HG03342 (cell line): ENCODE measurements at regions not wholly inside any gene's neighbourhood (a gene's known extent, or its start where the extent isn't known, plus 50 kb on each side); places are given as distances from the start of the nearest gene placed in this dataset.
"Not testable (repeated sequence)": the region's sequence is repeated elsewhere in the genome, so short reads cannot be mapped to it uniquely, and the experiment has no call there.

ENCODE experiments used
- ATAC-seq: cut with Tn5 transposase; IDR thresholded peaks from one replicate; pipeline ENCODE4 v1.9.1; 2021; ENCODE audit warnings: mild to moderate bottlenecking, moderate library complexity; ENCODE audit not compliant: unreplicated experiment

DNA sequence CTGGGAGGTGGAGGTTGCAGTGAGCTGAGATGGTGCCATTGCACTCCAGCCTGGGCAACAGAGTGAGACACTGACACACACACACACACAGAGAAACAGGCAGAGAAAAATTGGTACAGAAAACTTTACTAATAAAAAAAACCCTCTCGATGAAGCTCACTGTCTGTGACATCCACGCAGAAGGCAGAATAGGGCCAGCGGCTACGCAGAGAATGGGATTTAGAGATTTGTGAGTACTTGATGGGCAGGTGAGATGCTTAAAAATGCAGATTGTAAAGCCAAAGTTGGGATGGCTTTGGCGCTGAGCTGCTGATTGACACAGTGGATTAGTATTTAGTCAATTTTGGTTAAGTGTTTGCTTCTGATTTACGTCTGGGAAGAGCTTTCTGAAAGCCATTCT lies 561.1 kb downstream of the TBC1D22A start:
- ATAC-seq = no peak

DNA sequence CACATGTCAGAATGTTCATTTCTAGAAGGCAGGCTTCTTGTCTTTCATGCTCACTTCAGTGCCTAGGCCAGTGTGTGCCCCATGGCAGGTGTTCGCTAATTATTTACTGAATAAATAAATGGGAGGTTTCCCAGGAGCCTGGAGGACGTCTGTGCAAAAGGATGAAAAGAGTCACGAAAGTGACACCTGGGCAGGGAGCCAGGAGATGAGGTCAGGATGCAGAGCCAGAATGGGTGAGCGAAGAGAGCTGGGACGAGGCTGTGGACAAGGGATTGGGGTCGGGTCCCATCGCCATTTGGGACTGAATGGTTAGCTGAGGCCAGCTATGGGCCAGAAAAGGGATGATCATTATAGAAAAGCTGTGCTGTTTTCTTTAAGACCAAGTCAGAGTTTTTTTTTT lies 560.4 kb downstream of the TBC1D22A start:
- no peak for ATAC-seq

DNA sequence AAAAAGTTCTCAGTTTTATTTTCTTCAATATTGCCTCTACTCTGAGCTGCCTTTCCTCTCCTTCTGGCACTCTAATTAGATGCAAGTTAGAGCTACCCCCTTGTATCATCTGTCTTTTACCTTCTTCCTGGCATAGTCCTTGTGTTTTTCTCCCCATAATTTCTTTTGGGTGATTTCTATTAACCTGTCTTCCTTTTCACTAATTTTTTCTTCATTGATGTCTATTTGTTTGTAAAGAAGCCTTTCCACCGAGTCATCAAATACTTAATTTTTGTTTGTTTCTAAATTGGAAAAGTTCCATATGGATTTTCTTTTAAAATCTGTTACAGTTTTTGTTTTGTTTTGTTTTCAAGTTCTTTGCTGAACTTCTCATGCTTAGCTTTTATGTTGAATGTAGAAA lies 558.1 kb downstream of the TBC1D22A start:
- ATAC-seq = no peak

DNA sequence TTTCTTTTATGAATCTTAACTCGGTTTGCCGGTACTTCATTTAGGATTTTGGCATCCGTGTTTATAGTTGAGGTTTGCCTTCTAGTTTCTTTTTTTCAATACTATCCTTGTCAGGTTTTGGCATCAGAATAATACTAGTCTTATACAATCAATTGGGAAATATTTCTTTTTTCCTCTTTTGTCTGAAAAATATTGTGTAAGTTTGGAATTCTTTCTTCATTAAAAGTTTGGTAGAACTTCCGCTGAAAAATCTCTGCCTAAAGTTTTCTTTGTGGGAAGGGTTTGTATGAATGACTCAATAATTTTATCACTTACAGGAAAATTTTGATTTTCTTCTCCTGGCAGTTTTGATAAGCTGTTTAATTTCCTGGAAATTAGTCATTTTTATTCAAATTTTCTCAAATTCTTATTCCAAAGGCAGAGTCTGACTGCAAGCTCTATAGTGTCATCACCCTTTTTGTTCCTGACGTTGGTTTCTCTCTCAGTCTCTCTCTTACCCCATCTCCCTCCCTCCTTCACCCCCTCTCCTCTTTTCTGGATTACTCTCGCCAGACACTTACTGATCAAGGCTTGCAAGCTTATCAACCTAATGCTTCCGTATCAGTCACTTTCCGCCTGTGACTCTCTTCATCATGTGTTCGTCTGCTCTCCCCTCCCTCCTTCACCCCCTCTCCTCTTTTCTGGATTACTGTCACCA lies 555.7 kb downstream of the TBC1D22A start:
- no peak for ATAC-seq

DNA sequence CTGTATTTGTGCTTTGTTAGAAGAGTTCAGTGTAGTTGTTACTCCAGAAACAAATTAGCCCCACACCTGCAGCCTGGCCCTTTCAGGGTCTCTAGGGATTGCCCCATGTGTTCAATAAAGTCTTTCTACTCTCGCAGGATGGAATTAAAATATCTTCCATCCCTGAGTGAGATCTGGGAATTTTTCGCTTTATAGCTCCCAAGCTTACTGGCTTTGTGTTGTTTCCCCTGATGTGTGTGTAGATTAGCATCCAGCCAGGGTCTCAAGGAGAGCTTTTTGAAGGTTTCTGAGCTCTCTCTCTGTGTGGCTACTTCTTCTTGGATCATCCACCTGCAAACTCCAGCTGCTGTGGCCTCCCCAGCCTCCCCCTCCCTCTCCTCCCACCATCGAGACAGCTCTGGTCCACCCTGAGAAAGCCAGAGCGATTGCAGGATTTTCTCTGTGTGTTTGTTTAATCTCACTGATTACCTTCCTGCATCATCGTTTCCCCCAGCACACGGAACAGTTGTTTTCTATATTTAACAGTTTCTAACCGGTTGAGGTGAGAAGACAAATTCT lies 553.5 kb downstream of the TBC1D22A start:
- no peak for ATAC-seq

DNA sequence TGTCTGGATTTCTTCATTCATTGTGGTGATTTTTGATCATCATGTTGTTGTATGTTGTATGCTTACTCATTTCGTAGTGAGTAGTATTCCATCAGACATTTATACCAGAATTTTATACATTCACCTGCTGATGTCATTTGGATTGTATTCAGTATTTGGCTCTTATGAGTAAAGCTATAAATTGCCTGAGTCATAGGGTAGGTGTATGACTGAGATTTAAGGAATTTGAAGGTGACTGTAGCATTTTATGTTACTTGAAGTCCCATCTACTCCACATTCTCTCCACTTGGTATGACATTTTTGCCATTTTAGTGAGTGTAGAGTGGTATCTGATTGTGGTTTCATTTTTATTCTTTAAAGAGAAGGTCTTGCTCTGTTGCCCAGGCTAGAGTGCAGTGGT lies 548.2 kb downstream of the TBC1D22A start:
- no peak for ATAC-seq

DNA sequence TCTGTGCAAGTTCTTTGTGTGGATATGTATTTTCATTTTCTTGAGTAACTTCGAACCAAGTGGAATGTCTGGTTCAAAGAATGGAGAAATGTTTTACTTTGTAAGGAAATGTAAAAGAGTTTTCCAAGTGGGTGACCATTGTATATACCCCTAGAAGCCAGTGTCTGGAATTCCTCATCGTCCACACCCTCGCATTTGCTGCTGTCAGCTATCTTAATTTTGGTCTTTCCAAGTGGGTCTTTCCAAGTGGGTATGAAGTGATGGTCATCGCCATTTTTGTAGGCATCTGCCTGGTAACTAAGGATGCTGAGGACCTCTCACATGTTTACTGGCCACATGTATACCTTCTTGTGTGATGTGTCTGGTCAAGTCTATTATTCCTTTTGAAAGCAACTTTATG lies 547.5 kb downstream of the TBC1D22A start:
- ATAC-seq = no peak

DNA sequence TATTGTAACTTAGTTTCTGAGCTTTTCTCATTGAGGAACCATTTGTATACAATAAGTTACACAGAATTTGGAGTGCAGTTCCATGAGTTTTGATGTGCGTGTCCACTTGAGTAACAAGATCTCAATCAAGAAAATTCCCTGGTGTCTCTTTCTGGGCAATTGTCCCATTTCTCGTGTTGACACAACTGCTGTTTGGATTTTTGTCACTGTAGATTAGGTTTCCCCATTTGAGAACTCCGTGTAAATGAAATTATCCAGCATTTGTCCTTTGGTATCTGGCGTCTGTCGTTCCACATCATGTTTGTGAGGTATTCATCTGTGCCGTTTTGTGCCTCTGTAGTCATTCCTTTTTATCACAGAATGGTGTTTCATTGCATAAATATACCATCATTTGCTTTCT lies 547.0 kb downstream of the TBC1D22A start:
- ATAC-seq = no peak

DNA sequence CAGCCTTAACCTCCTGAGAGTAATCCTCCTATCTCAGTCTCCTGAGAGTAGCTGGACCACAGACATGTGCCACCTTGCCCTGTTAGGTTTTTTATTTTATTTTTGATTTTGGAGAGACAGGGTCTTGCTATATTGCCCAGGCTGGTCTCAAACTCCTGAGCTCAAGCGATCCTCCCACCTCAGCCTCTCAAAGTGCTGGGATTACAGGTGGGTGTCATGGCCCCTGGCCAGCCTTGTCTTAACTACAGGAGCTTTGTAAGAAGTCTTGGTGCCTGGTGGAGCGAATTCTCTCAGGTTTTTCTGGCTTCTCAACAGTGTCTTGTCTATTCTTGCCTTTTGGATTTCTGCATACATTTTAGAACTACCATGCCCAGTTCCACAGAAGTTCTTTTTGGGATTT lies 546.4 kb downstream of the TBC1D22A start:
- no peak for ATAC-seq

DNA sequence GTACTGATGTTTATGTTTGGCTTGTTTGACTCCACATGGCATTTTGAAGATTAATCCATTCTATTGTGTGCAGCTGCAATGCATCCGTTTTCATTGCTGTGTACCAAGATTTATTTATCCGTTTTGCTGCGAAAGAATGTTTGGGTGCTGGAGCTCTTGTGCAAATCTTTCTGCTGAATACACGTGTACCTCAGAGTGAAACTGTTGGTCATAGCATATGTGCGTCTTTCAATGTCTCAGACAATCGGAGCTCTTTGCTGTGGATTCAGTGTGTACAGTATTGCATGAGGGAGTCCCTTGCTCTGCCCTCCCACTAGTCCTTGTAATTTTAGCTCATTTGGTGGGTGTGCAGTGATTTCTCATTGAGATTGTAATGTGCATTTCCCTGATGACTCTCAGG lies 545.4 kb downstream of the TBC1D22A start:
- no peak for ATAC-seq

DNA sequence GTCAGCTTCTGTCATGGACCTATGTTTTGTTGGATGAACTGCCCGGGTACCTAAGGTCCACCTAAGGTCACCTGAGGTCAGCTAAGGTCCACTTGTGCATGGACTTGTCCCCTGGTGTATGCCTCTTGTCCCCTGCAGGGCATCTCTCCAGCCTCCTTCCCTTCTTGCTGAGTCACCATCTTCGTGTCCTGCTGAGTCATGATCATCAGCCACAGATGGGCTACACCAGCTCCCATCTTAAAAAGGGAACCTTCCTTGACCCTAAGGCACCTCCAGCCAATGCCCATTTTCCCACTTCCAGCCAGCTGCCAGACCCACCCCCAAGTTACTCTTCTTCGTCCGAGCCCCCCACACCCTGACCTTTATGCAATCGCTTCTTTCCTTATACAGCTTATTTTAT lies 544.9 kb downstream of the TBC1D22A start:
- ATAC-seq = no peak

DNA sequence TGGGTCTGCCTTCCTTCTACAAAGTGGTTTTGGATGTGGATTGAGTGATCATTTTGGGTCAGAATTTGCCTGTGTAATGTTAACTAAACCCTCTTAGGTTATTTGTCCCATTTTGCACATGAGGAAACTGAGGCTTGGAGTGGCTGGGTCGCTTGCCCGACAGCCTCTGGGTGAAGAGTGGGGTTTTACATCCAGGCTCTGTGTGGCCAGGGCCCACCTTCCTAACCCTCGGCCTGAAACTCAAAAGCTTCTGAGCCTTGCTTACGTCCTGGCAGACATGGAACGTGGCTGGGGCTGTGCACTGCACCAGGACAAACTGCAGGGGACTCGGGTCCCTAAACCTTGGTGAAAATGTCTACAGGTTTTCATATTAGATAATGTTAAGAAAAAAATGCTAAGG lies 542.4 kb downstream of the TBC1D22A start:
- no peak for ATAC-seq

DNA sequence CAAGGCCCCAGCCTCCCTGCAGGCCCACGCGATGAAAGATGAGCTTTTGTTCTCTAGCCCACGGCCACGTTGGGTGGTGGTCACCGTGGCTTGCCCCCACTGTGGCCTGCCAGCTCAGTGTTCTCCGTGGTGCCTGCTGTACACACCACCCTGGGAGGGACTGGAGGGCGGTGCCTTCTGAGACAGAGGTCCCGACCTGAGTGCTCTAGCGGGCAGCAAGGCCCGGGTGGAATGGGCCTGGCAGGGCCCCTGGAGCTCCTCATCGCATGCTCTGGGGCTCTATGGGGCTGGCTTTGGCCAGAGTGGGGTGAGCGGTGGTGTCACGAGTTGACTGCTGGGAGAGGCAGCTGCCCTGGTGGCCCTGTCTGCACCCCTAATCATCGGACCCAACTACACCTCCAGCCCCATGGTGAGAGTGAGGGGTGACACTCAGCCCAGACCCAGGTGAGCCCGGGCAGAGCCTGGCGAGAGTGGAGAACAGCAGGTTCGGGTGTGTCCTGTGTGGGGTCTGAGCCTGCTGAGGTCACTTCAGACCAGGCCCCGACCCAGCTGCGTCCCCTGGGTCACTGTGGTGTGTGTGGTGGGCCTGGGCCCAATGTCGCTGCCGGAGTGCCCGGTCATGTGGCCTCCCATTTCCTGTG lies 541.9 kb downstream of the TBC1D22A start:
- no peak for ATAC-seq

DNA sequence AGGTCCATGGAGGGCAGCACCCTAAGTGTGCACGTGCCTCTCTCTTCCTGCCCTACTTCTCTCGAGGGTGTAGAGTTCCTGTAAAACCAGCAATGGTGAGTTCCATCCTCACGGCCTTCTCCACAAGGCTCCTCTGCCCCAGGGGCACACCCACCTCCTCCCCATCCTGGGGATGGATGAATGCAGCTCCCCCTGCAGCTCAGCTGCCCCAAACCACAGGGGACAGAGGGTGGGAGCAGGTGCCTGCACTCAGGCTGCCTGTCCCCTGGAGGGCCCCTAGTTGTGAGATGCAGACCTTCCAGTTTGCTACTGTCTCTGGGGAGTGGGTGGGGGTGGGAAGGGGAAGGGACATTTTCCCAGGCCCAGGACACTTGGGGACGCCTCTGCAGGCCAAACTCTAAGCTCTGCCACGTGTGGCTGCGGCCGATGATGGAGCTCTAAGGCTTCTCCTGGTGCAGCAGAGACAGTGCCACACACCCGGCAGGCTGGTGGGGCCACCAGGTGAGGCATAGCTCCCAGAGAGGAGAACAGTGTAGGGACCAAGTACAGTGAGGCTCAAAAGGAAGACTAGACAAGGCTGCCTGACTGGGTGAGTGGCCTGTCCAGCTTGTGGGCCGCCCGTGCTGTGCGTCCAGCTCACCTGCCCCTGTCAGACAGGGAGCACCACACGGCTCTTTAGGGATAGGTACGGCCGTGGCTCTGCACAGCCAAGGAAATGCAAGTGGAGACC lies 540.9 kb downstream of the TBC1D22A start:
- ATAC-seq = no peak

DNA sequence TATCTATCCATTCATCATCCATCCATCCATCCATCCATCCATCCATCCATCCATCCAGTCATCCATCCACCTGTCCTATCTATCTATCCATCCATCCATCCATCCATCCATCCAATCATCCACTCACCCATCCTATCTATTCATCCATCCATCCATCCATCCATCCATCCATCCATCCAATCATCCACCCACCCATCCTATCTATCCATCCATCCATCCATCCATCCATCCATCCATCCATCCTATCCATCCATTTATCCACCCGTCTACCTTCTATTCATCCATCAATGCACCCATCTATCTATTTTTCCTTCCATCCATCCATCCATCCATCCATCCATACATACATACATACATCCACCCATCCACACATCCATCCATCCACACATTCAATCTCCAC lies 540.1 kb downstream of the TBC1D22A start:
- ATAC-seq = not testable (repeated sequence)

DNA sequence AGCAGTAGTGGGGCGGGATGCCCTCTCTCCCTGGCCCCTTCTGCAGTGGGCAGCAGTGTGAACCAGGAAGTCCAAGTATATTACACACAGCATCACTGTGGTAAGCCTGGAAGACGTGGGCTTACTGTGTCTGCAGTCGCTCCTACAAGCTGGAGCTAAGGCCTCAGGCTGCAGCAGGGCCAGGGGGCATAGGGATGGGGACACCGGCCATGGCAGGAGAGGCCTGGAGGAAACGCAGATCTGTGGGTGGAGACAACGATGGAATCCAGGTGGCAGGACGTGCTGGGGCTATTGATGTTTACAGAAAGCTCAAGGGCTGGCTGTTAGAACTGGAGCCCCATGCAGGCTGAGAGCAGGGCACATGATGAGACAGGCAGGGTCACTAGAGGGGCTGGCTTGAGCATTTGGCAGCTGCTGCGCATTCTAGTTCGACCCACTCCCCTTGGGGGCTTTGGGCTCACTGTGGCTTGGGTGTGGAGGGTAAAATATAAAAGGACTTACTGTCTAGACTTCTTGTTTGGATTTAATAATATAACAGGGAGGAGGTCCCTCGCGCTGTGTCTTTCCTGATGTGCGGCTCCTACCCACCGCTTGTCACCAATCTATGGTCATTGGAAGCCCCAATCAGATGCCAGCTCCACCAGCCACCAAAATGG lies 539.5 kb downstream of the TBC1D22A start:
- ATAC-seq = no peak

DNA sequence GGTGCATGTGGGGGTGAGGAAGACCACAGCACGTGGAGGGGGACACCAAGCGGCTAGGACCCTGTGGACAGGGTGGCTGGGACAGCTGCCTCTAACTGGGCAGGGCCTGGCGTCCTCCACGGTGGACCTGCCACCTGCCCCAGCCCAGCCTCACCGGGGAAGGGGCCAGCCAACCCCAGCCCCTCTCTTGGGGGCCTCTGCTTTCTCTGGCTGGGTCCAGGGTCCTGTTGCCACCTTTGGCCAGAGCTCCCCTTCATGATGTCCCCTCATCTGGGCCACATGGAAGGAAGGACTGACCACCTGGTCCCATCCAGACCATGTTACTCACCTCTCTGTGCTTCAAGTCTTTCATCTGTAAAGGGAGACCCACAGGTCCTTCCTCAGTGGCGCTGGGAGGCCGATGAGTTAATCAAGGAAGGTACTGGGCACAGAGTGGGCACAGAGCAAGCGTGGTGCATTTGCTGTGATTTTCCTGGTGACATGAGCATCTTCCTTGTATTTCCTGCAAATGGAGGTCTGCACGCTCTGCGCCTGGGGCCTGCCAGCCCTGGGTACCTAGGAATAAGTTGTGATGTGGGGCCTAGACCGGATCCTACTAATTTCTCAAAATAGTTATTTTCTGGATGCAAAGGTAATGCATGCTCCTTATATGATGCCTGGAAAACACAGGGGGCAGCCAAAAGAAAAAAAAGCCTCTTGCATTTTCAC lies 538.4 kb downstream of the TBC1D22A start:
- no peak for ATAC-seq

DNA sequence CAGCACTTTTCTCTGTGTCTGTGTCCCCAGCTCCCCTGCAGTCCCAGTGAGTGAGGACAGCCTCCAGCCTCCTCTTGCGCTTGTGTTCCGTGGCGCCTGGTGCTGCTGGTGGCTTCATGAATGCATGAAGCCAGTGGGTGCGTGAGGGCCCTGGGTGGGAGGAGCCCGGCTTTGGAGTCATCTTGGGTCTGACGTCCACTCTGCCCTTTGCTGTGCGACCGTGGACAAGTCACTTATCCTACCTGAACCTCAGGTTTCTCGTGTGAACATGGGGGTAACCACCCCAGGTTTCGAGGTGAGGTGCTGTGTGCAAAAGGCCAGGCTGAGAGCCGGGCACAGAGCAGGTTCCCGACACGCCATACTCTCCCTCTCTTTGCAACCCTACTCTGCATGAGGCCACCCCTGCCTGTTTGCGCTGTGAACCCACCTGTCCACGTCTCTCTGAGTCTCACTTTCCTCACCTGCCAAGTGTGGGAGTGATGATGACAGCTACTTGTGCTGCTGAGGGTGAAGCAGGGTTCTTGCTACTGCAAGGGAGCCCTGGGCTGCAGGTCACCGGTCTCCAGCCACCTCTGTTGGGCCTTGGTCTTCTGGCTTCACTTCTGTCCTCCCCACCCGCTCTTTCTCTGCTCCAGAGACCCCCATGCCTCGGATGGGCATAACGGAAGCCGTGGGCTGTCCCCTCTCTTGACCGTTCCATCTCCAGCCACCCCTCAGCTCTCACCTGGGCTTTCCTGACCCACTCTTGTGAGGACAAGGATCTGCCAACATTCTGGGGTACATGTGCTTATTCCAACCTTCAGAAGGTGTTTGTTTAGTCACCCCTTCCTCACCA lies 537.6 kb downstream of the TBC1D22A start:
- no peak for ATAC-seq

DNA sequence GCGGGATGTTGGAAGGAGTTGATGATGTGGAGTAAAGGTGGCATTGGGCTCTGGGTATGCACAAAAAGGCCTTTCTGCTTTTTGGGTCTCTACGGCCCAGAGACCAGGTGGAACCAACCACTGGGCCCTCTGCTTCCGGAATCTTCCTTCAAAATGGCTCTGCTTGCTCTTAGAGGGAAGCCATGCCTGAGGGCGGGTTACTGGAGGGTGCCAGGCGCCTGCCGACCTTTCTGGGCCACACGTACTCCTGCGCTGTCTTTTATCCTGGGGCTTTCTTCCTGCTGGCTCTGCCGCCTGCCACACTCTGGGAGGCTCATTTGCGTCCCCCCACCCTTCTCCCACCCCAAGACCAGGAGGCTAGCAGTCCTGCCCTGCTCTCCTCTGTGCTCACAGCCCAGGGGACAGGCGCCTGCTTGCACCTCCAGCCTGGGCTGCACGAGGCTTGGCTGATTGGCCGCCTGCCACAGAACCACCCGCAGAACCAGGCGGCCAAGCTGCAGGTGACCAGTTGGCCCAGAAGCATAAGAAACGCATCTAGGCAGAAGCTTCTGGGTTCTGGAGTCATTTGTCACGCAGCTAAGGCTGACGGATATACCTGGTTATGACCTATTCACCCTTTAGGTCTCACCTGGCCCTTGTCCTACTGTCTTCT lies 536.9 kb downstream of the TBC1D22A start:
- ATAC-seq = no peak
